ENCODE measurements at regions not wholly inside any gene's neighbourhood (a gene's known extent, or its start where the extent isn't known, plus 50 kb on each side); places are given as distances from the start of the nearest gene placed in this dataset.
A peak's percentile ranks its signal among the peaks of the same experiment; 100 is the strongest.

- DNase-seq = no peak
Measured at GRCh38 chr2:18171191-18172139, 293.0 kb downstream of the KCNS3 start.

- DNase-seq = no peak
Measured at GRCh38 chr2:18170642-18171041, 292.2 kb downstream of the KCNS3 start.

- no peak for DNase-seq
Measured at GRCh38 chr2:18169893-18170175, 291.4 kb downstream of the KCNS3 start.

- DNase-seq = no peak
Measured at GRCh38 chr2:18169121-18169892, 290.8 kb downstream of the KCNS3 start.

- no peak for DNase-seq
Measured at GRCh38 chr2:18167871-18168270, 289.4 kb downstream of the KCNS3 start.

- no peak for DNase-seq
Measured at GRCh38 chr2:18161681-18162080, 283.2 kb downstream of the KCNS3 start.

- no peak for DNase-seq
Measured at GRCh38 chr2:18159896-18160295, 281.4 kb downstream of the KCNS3 start.

- DNase-seq = no peak
Measured at GRCh38 chr2:18156421-18156820, 278.0 kb downstream of the KCNS3 start.

GRCh38 chr2:18156002-18156401 lies 277.5 kb downstream of the KCNS3 start:
- no peak for DNase-seq

GRCh38 chr2:18154812-18155211 lies 276.3 kb downstream of the KCNS3 start:
- no peak for DNase-seq

GRCh38 chr2:18154259-18154658 lies 275.8 kb downstream of the KCNS3 start:
- no peak for DNase-seq

- DNase-seq = no peak
Measured at GRCh38 chr2:18153741-18154140, 275.3 kb downstream of the KCNS3 start.

GRCh38 chr2:18151237-18151636 lies 272.8 kb downstream of the KCNS3 start:
- DNase-seq = no peak

- DNase-seq = peak; percentile 2
Measured at GRCh38 chr2:18149660-18150246, 271.3 kb downstream of the KCNS3 start.

- DNase-seq = no peak
Measured at GRCh38 chr2:18136881-18137475, 258.5 kb downstream of the KCNS3 start.

- no peak for DNase-seq
Measured at GRCh38 chr2:18133310-18133709, 254.8 kb downstream of the KCNS3 start.

GRCh38 chr2:18132697-18133096 lies 254.2 kb downstream of the KCNS3 start:
- no peak for DNase-seq

GRCh38 chr2:18131761-18132160 lies 253.3 kb downstream of the KCNS3 start:
- DNase-seq = no peak

- no peak for DNase-seq
Measured at GRCh38 chr2:18129348-18129747, 250.9 kb downstream of the KCNS3 start.

- no peak for DNase-seq
Measured at GRCh38 chr2:18125303-18125702, 246.8 kb downstream of the KCNS3 start.

GRCh38 chr2:18124116-18124835 lies 245.8 kb downstream of the KCNS3 start:
- no peak for DNase-seq

- DNase-seq = no peak
Measured at GRCh38 chr2:18123577-18123976, 245.1 kb downstream of the KCNS3 start.

- no peak for DNase-seq
Measured at GRCh38 chr2:18123211-18123570, 244.7 kb downstream of the KCNS3 start.
